HCT116 (cell line): ENCODE measurements at regions not wholly inside any gene's neighbourhood (a gene's known extent, or its start where the extent isn't known, plus 50 kb on each side); places are given as distances from the start of the nearest gene placed in this dataset.

Experiments
- ATAC-seq: fragments of 200-7000 bp; cut with Tn5 transposase; 2 replicates; pipeline ENCODE4 v1.9.1; 2020; ENCODE audit warnings: mild to moderate bottlenecking, moderate library complexity
- BruUV-seq: library from RNA; stranded (reverse); fragments of 400-500 nt; replicated peaks from 2 replicates; lab custom pipeline; 2021; lab: Mats Ljungman, UMichigan
- CTCF ChIA-PET: fragments of 300-600 bp; sonication (Branson Sonifier 250); formaldehyde crosslinking; loops from one replicate; lab custom pipeline; 2021; ENCODE audit warnings: antibody characterized with exemption; lab: Charles Lee
- POLR2A ChIA-PET: fragments of 300-600, 350-600 bp; sonication (Branson Sonifier 250); formaldehyde crosslinking; loops from one replicate; lab custom pipeline; 2021; ENCODE audit warnings: antibody characterized with exemption; lab: Charles Lee
- RAD21 ChIA-PET, 2 experiments: fragments of 300-600 bp; sonication (Branson Sonifier 250); formaldehyde crosslinking; loops; one replicate each; lab custom pipeline; 2023; ENCODE audit warnings: low total read pairs in 2 of 2; ENCODE audit not compliant: uncharacterized antibody in 2 of 2, unreplicated experiment in 2 of 2, low non-redundant PET in 1 of 2; lab: Charles Lee
- DNase-seq: peaks from one replicate; pipeline ENCODE4 v3.0.0-alpha.2; 2010; ENCODE audit warnings: low read depth, low spot score
- H2AFZ ChIP-seq: fragments of 200-600 bp; shearing (Covaris generic), sonication (generic); 2 replicates; pipeline ENCODE4 v1.6.1; 2017; ENCODE audit warnings: low read depth, mixed run types, mixed read lengths, antibody characterized with exemption, low read length; ENCODE audit not compliant: poor library complexity, severe bottlenecking
- H3K27ac ChIP-seq: 2 replicates; pipeline ENCODE4 v1.5.1; 2012; ENCODE audit warnings: low read depth, low read length
- H3K27me3 ChIP-seq: fragments of 200-600 bp; sonication (generic); 2 replicates; pipeline ENCODE4 v1.6.1; 2016; ENCODE audit warnings: mixed run types, low read length, mixed read lengths; ENCODE audit not compliant: insufficient read depth
- H3K36me3 ChIP-seq, 2 experiments: fragments of 200-500 bp in 1 of 2; fragments of 200-600 bp in 1 of 2; sonication (Bioruptor generic) in 1 of 2; sonication (generic) in 1 of 2; 2 replicates each; pipeline versions ENCODE4 v1.5.1 to v1.6.1; 2014 to 2016; ENCODE audit warnings: low read length in 2 of 2, inconsistent platforms in 1 of 2, mixed read lengths in 1 of 2, mixed run types in 1 of 2; ENCODE audit not compliant: insufficient read depth in 2 of 2, control insufficient read depth in 1 of 2
- H3K4me1 ChIP-seq, 2 experiments: fragments of 200-600 bp in 1 of 2; sonication (generic) in 1 of 2; 2 replicates each; pipeline versions ENCODE4 v1.5.1 to v1.6.1; 2012 to 2017; ENCODE audit warnings: low read length in 2 of 2, inconsistent platforms in 1 of 2, mild to moderate bottlenecking in 1 of 2, mixed read lengths in 1 of 2, mixed run types in 1 of 2, moderate library complexity in 1 of 2; ENCODE audit not compliant: insufficient read depth in 2 of 2, control insufficient read depth in 1 of 2
- H3K4me2 ChIP-seq: fragments of 200-600 bp; sonication (generic); 2 replicates; pipeline ENCODE4 v1.6.1; 2017; ENCODE audit warnings: mixed run types, low read length, mixed read lengths
- H3K4me3 ChIP-seq, 2 experiments: fragments of 200-600 bp in 1 of 2; sonication (generic) in 1 of 2; replicated peaks in 1 of 2; 2 replicates each; pipeline ENCODE4 v1.5.1; 2011 to 2016; ENCODE audit warnings: low read length in 2 of 2, control low read depth in 1 of 2, low read depth in 1 of 2, mild to moderate bottlenecking in 1 of 2, mixed read lengths in 1 of 2, mixed run types in 1 of 2
- H3K79me2 ChIP-seq: fragments of 200-600 bp; sonication (generic); 2 replicates; pipeline ENCODE4 v1.6.1; 2017; ENCODE audit warnings: mild to moderate bottlenecking, mixed run types, low read length, moderate library complexity, mixed read lengths; ENCODE audit not compliant: insufficient read depth
- H3K9ac ChIP-seq: fragments of 200-600 bp; sonication (generic); 2 replicates; pipeline ENCODE4 v1.6.1; 2016; ENCODE audit warnings: low read length, mixed read lengths
- H3K9me2 ChIP-seq: fragments of 200-600 bp; sonication (generic), shearing (Covaris generic); 2 replicates; pipeline ENCODE4 v1.6.1; 2017; ENCODE audit warnings: mixed run types, mild to moderate bottlenecking, moderate library complexity; ENCODE audit not compliant: insufficient read depth
- H3K9me3 ChIP-seq, 2 experiments: fragments of 200-500 bp in 1 of 2; fragments of 200-600 bp in 1 of 2; sonication (Bioruptor generic) in 1 of 2; sonication (generic) in 1 of 2; 2 replicates each; pipeline ENCODE4 v1.6.1; 2014 to 2017; ENCODE audit warnings: low read length in 2 of 2, mixed read lengths in 2 of 2, inconsistent platforms in 1 of 2, low read depth in 1 of 2, mild to moderate bottlenecking in 1 of 2, mixed run types in 1 of 2, moderate library complexity in 1 of 2; ENCODE audit not compliant: control insufficient read depth in 1 of 2, insufficient read depth in 1 of 2
- H4K20me1 ChIP-seq: fragments of 200-600 bp; sonication (generic), shearing (Covaris generic); 2 replicates; pipeline ENCODE4 v1.6.1; 2017; ENCODE audit warnings: mixed run types, mild to moderate bottlenecking, moderate library complexity; ENCODE audit not compliant: insufficient read depth
- ATF3 ChIP-seq: IDR thresholded peaks from 2 replicates; pipeline ENCODE4 v1.6.1; 2012
- CEBPB ChIP-seq: IDR thresholded peaks from 2 replicates; pipeline ENCODE4 v1.6.1; 2012; ENCODE audit warnings: low read depth
- CTCF ChIP-seq, 3 experiments: fragments of 200-600 bp in 1 of 3; sonication (generic) in 1 of 3; IDR thresholded peaks in 2 of 3; conservative IDR thresholded peaks in 1 of 3; 2 replicates each; pipeline ENCODE4 v1.5.1; 2012 to 2017; ENCODE audit warnings: low read depth in 2 of 3, low read length in 2 of 3, antibody characterized with exemption in 1 of 3, borderline replicate concordance in 1 of 3, control low read depth in 1 of 3, mild to moderate bottlenecking in 1 of 3, mixed read lengths in 1 of 3, mixed run types in 1 of 3, moderate library complexity in 1 of 3; ENCODE audit not compliant: insufficient read depth in 1 of 3
- EGR1 ChIP-seq: IDR thresholded peaks from 2 replicates; pipeline ENCODE4 v1.6.1; 2012; ENCODE audit warnings: low read depth
- ELF1 ChIP-seq: IDR thresholded peaks from 2 replicates; pipeline ENCODE4 v1.6.1; 2012; ENCODE audit warnings: low read depth, borderline replicate concordance
- EZH2 ChIP-seq: fragments of 200-600 bp; sonication (generic); IDR thresholded peaks from 2 replicates; pipeline ENCODE4 v1.6.1; 2017; ENCODE audit warnings: antibody characterized with exemption, mixed run types
- EZH2phosphoT487 ChIP-seq: fragments of 200-600 bp; IDR thresholded peaks from 2 replicates; pipeline ENCODE4 v1.6.1; 2018; ENCODE audit warnings: antibody characterized with exemption, borderline replicate concordance
- FOSL1 ChIP-seq: IDR thresholded peaks from 2 replicates; pipeline ENCODE4 v1.6.1; 2012; ENCODE audit warnings: low read depth
- POLR2A ChIP-seq: IDR thresholded peaks from 2 replicates; pipeline ENCODE4 v1.7.0; 2011; ENCODE audit warnings: borderline replicate concordance; ENCODE audit not compliant: insufficient read depth, insufficient read length; ENCODE audit errors: extremely low read depth
- RAD21 ChIP-seq: IDR thresholded peaks from 2 replicates; pipeline ENCODE4 v1.6.1; 2012; ENCODE audit warnings: low read depth, mild to moderate bottlenecking
- REST ChIP-seq: IDR thresholded peaks from 2 replicates; pipeline ENCODE4 v1.6.1; 2012; ENCODE audit warnings: low read depth
- SIN3A ChIP-seq: IDR thresholded peaks from 2 replicates; pipeline ENCODE4 v1.6.1; 2012; ENCODE audit warnings: low read depth
- TCF7L2 ChIP-seq: IDR thresholded peaks from 2 replicates; pipeline ENCODE4 v1.7.0; 2011; ENCODE audit warnings: borderline replicate concordance, inconsistent platforms; ENCODE audit not compliant: insufficient read depth, insufficient read length; ENCODE audit errors: extremely low read depth
- YY1 ChIP-seq: IDR thresholded peaks from 2 replicates; pipeline ENCODE4 v1.6.1; 2011; ENCODE audit warnings: low read length, low read depth, moderate library complexity, mild to moderate bottlenecking; ENCODE audit not compliant: insufficient replicate concordance; ENCODE audit errors: extremely low read depth
- ZFX ChIP-seq: fragments of 450-650 bp; IDR thresholded peaks from 2 replicates; pipeline ENCODE4 v1.6.1; 2017
- ZNF274 ChIP-seq: fragments of 200-500 bp; sonication (Bioruptor generic); IDR thresholded peaks from 2 replicates; pipeline ENCODE4 v1.6.1; 2014; ENCODE audit warnings: mild to moderate bottlenecking, low read depth, low read length, inconsistent platforms
- intact Hi-C: fragments of 100-400 bp; cut with micrococcal nuclease; formaldehyde crosslinking; loops from 2 replicates; pipeline ENCODE4 v1.10.0; 2022

GRCh38 chr3:55297706-55298105 is 189.4 kb downstream of the WNT5A start (continued):
- TF ChIP-seq CTCF (IDR thresholded peaks at IDR 0.05 in 2 of 3, conservative IDR thresholded peaks at IDR 0.05 in 1 of 3; ENCODE audit: borderline replicate concordance in 1 of 3, insufficient read depth in 1 of 3, low read depth in 2 of 3, low read length in 2 of 3) (no peak), FOSL1 (no peak), SIN3A (no peak)
- TF ChIP-seq, all 23 proteins: peak for 0

GRCh38 chr3:55297245-55297644 is 189.9 kb downstream of the WNT5A start:
- intact Hi-C loops = no loop called here
- Histone ChIP-seq H2AFZ (no peak overlapping the region), H3K4me3 (no peak overlapping the region), H4K20me1 (no peaks in the 10 kb centered on the region), H3K9me2 (no peaks in the 10 kb centered on the region), H3K4me1 (no peaks in the 10 kb centered on the region), H3K27me3 (no peaks in the 10 kb centered on the region), H3K9ac (no peak overlapping the region), H3K79me2 (no peaks in the 10 kb centered on the region), H3K9me3 (peaks cover 5 to 12% of the 10 kb centered on the region in 2 experiments; a peak in 2 of 4 replicates), H3K36me3 (no peaks in the 10 kb centered on the region), H3K4me2 (no peak overlapping the region), H3K27ac (no peak overlapping the region)
- RAD21 ChIA-PET = no interaction called here
- DNase-seq = no peak
- CTCF ChIA-PET = no interaction called here
- POLR2A ChIA-PET = no interaction called here
- no TSS peak for BruUV-seq
- TF ChIP-seq ELF1 = no peak
- no peak for TF ChIP-seq EZH2
- TF ChIP-seq TCF7L2 = no peak
- TF ChIP-seq REST = no peak
- TF ChIP-seq POLR2A = no peak
- TF ChIP-seq EZH2phosphoT487 = no peak
- no peak for TF ChIP-seq ZNF274
- TF ChIP-seq CTCF (IDR thresholded peaks at IDR 0.05 in 2 of 3, conservative IDR thresholded peaks at IDR 0.05 in 1 of 3; ENCODE audit: borderline replicate concordance in 1 of 3, insufficient read depth in 1 of 3, low read depth in 2 of 3, low read length in 2 of 3) = no peak
- TF ChIP-seq EGR1 = no peak
- TF ChIP-seq ZFX = no peak
- TF ChIP-seq RAD21 = no peak
- TF ChIP-seq YY1 = no peak
- TF ChIP-seq ATF3 = no peak
- no peak for TF ChIP-seq SIN3A
- TF ChIP-seq CEBPB = no peak
- no peak for ATAC-seq
